Natural killer cell (primary cell): ENCODE measurements at regions not wholly inside any gene's neighbourhood (a gene's known extent, or its start where the extent isn't known, plus 50 kb on each side); places are given as distances from the start of the nearest gene placed in this dataset.

Experiments
- ATAC-seq, 3 donors: fragments of 150-1000 bp in 2 of 3; fragments of 200-7000 bp in 1 of 3; cut with Tn5 transposase; 1 replicate in 1 of 3; 2 replicates in 2 of 3; pipeline ENCODE4 v1.10.0; 2021; ENCODE audit warnings: mild to moderate bottlenecking in 2 of 3, moderate library complexity in 2 of 3
- DNase-seq, 2 donors: peaks; one replicate each; pipeline versions ENCODE4 v3.0.0 to v3.0.0-alpha.2; 2013 to 2021; ENCODE audit warnings: mixed read lengths in 1 of 2
- H3K27ac ChIP-seq: one replicate; pipeline ENCODE4 v1.5.1; 2013; ENCODE audit warnings: mild to moderate bottlenecking, low read length
- H3K27me3 ChIP-seq: one replicate; pipeline ENCODE4 v1.6.1; 2013; ENCODE audit warnings: low read length; ENCODE audit not compliant: control insufficient read depth, insufficient read depth
- H3K36me3 ChIP-seq: one replicate; pipeline ENCODE4 v1.6.1; 2013; ENCODE audit warnings: low read length; ENCODE audit not compliant: control insufficient read depth, insufficient read depth
- H3K4me1 ChIP-seq: one replicate; pipeline ENCODE4 v1.6.1; 2013; ENCODE audit warnings: low read length; ENCODE audit not compliant: control insufficient read depth, insufficient read depth
- H3K4me3 ChIP-seq: one replicate; pipeline ENCODE4 v1.5.1; 2013; ENCODE audit warnings: low read length
- H3K9me3 ChIP-seq: one replicate; pipeline ENCODE4 v1.6.1; 2013; ENCODE audit warnings: low read length; ENCODE audit not compliant: control insufficient read depth, insufficient read depth
- H3K27ac Mint-ChIP-seq, 2 donors: one replicate each; pipeline ENCODE4 v1.8.0; 2022; ENCODE audit warnings: mild to moderate bottlenecking in 2 of 2, mixed read lengths in 2 of 2, moderate library complexity in 1 of 2
- H3K27me3 Mint-ChIP-seq, 2 donors: one replicate each; pipeline ENCODE4 v1.8.0; 2022; ENCODE audit warnings: low read depth in 2 of 2, mixed read lengths in 2 of 2
- H3K36me3 Mint-ChIP-seq: one replicate; pipeline ENCODE4 v1.8.0; 2022; ENCODE audit warnings: mixed read lengths
- H3K4me1 Mint-ChIP-seq, 2 donors: one replicate each; pipeline ENCODE4 v1.8.0; 2022; ENCODE audit warnings: mixed read lengths in 2 of 2
- H3K4me3 Mint-ChIP-seq: one replicate; pipeline ENCODE4 v1.8.0; 2022; ENCODE audit warnings: mild to moderate bottlenecking, moderate library complexity, mixed read lengths
- H3K9me3 Mint-ChIP-seq, 2 donors: one replicate each; pipeline ENCODE4 v1.8.0; 2022; ENCODE audit warnings: mixed read lengths in 2 of 2
- WGBS: methylation state at CpG from one replicate; pipeline ENCODE4 v1.1.7; 2013; ENCODE audit warnings: missing lambda C conversion rate; ENCODE audit not compliant: insufficient coverage; 5-methylcytosine and 5-hydroxymethylcytosine counted together
- intact Hi-C: fragments of 100-400 bp; cut with micrococcal nuclease; formaldehyde crosslinking; loops from one replicate; pipeline ENCODE4 v1.14.2; 2022
- TF ChIP-seq, protein P1 (sequence below): fragments of 200-600 bp; IDR thresholded peaks from one replicate; pipeline ENCODE4 v1.8.0; 2022; ENCODE audit warnings: antibody characterized with exemption

DNA sequence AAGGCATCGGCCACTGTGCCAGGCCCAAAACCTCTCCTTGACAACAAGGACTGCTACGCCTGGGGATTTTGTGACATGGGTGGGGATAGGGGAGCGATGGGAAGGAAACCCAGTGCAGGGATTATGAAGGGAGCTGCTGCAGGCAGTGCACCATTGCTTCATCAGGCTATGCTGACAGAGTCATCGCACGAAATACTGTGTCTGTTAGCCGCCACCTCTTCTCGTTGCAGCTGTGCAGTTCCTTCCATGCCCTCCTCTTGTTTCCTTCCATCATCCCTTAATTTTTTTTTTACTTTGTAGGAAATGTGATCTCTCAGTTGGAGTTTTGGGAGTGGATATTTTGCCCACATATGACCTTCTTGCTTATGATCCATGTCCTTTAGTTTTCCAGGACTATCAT lies 178.7 kb downstream of the RFC3 start:
- intact Hi-C loops, result no loop called here
- 88% methylated on average over 6 of the region's 7 CpGs for WGBS
- Mint-ChIP-seq H3K4me1 (no peaks in the 10 kb centered on the region), H3K27me3 (no peaks in the 10 kb centered on the region), H3K27ac (no peak overlapping the region), H3K9me3 (peaks cover 6 to 9% of the 10 kb centered on the region in 2 donors), H3K4me3 (no peak overlapping the region), H3K36me3 (no peaks in the 10 kb centered on the region)
- Histone ChIP-seq H3K27ac (no peak overlapping the region), H3K4me1 (no peaks in the 10 kb centered on the region), H3K4me3 (no peak overlapping the region), H3K36me3 (no peaks in the 10 kb centered on the region), H3K9me3 (no peaks in the 10 kb centered on the region), H3K27me3 (no peaks in the 10 kb centered on the region)
- TF ChIP-seq, protein P1, sequence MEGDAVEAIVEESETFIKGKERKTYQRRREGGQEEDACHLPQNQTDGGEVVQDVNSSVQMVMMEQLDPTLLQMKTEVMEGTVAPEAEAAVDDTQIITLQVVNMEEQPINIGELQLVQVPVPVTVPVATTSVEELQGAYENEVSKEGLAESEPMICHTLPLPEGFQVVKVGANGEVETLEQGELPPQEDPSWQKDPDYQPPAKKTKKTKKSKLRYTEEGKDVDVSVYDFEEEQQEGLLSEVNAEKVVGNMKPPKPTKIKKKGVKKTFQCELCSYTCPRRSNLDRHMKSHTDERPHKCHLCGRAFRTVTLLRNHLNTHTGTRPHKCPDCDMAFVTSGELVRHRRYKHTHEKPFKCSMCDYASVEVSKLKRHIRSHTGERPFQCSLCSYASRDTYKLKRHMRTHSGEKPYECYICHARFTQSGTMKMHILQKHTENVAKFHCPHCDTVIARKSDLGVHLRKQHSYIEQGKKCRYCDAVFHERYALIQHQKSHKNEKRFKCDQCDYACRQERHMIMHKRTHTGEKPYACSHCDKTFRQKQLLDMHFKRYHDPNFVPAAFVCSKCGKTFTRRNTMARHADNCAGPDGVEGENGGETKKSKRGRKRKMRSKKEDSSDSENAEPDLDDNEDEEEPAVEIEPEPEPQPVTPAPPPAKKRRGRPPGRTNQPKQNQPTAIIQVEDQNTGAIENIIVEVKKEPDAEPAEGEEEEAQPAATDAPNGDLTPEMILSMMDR, result no peak
- ATAC-seq, result no peak
- no peak for DNase-seq

DNA sequence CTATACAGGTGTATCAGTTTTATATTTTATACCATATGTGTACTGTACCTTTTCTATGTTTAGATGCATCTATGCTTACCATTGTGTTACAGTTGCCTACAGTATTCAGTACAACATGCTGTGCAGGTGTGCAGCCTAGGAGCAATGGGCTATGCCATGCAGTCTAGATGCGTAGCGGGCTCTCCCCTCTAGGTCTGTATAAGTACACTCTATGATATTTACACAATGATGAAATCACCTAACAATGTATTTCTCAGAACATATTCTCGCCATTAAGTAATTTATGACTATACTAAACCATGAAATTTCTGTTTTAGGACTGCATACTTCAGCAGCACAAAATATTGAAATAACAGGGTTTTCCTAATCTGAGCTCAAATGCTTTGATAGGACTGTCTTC lies 179.6 kb downstream of the RFC3 start:
- Histone ChIP-seq H3K9me3 (no peaks in the 10 kb centered on the region), H3K36me3 (no peaks in the 10 kb centered on the region), H3K27ac (no peak overlapping the region), H3K4me1 (no peaks in the 10 kb centered on the region), H3K27me3 (no peaks in the 10 kb centered on the region), H3K4me3 (no peak overlapping the region)
- no peak overlapping the region for H3K4me3 Mint-ChIP-seq
- H3K27ac Mint-ChIP-seq, result no peak overlapping the region
- no peaks in the 10 kb centered on the region for H3K4me1 Mint-ChIP-seq
- no peaks in the 10 kb centered on the region for H3K36me3 Mint-ChIP-seq
- H3K9me3 Mint-ChIP-seq, result peaks cover 6 to 9% of the 10 kb centered on the region in 2 donors
- 90% methylated on average over 3 of the region's 3 CpGs for WGBS
- intact Hi-C loops, result no loop called here
- H3K27me3 Mint-ChIP-seq, result no peaks in the 10 kb centered on the region
- TF ChIP-seq, protein P1, result no peak
- ATAC-seq (no peak), DNase-seq (no peak)

DNA sequence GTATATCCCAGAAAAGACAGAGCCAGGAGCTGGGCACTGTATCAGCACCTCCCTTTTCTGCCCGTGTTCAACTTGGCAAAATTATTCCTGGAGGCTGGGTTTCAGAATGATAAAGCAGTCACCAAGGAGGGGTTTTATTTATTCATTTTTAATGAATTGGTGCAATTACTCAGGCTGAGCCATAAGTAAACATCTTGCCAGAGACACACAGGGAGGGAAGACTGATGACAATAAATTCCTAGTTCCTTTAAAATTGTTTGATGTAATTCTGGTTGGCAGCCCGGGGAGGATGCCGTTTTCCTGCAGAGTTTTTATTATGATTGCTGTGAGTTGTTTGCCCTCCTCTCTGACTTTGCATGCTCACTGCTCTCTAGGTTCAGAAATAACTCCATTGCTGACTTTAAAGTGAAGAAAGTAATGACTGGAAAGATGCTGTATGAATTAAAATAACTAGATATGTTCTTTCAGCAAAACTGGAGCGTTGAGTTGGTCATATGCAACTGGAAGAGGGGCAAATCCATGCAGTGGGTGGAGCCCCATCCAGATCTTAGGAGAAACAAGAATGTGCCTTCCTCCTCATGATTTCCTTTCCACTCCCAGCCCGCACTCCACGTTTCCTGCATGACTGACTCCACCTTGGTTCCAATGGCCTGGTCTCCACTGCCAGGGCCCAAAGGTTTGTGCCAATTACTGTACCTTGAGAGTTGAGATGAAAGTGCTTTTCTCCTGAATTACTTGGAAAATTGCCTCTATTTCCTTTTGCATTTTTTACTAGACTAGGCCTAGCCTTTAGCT lies 182.1 kb downstream of the RFC3 start:
- 49% methylated on average over 6 of the region's 6 CpGs for WGBS
- Mint-ChIP-seq H3K4me3 (no peak overlapping the region), H3K36me3 (no peaks in the 10 kb centered on the region), H3K27me3 (no peaks in the 10 kb centered on the region), H3K27ac (no peak overlapping the region), H3K9me3 (peaks cover 2 to 6% of the 10 kb centered on the region in 2 donors), H3K4me1 (no peaks in the 10 kb centered on the region)
- H3K4me1 ChIP-seq, result no peaks in the 10 kb centered on the region
- no peak for DNase-seq
- no peak for ATAC-seq
- intact Hi-C loops, result no loop called here
- H3K9me3 ChIP-seq, result no peaks in the 10 kb centered on the region
- H3K4me3 ChIP-seq, result no peak overlapping the region
- H3K27ac ChIP-seq, result no peak overlapping the region
- no peaks in the 10 kb centered on the region for H3K36me3 ChIP-seq
- H3K27me3 ChIP-seq, result no peaks in the 10 kb centered on the region
- TF ChIP-seq, protein P1, result no peak

DNA sequence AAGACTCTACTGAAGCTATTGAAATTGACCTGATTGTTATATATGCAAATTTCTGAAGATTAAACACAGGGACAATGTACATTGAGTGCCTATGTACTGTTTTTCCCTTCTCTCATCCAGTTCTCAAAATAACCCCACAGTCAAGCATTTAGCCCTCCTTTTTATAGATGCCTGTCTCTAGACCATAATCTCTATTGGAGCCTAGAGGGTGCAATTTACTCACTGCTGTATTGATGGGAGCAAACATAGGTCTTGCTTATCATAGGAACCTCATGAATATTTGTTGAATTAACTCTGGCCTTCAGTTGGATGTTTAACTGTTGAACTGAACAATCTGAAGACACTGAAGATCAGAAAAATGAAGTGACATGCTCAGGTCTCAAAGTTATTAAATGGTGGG lies 183.0 kb downstream of the RFC3 start:
- TF ChIP-seq, protein P1, result no peak
- H3K4me3 ChIP-seq, result no peak overlapping the region
- no peak overlapping the region for H3K27ac ChIP-seq
- no peaks in the 10 kb centered on the region for H3K4me1 Mint-ChIP-seq
- no peaks in the 10 kb centered on the region for H3K36me3 ChIP-seq
- no peaks in the 10 kb centered on the region for H3K27me3 Mint-ChIP-seq
- no peaks in the 10 kb centered on the region for H3K36me3 Mint-ChIP-seq
- H3K9me3 Mint-ChIP-seq, result peaks cover 2 to 8% of the 10 kb centered on the region in 2 donors
- DNase-seq (no peak), ATAC-seq (no peak)
- intact Hi-C loops, result no loop called here
- no peak overlapping the region for H3K27ac Mint-ChIP-seq
- no peaks in the 10 kb centered on the region for H3K27me3 ChIP-seq
- H3K4me1 ChIP-seq, result no peaks in the 10 kb centered on the region
- no peak overlapping the region for H3K4me3 Mint-ChIP-seq
- no peaks in the 10 kb centered on the region for H3K9me3 ChIP-seq
